ENCODE measurements at regions not wholly inside any gene's neighbourhood (a gene's known extent, or its start where the extent isn't known, plus 50 kb on each side); places are given as distances from the start of the nearest gene placed in this dataset.

DNA sequence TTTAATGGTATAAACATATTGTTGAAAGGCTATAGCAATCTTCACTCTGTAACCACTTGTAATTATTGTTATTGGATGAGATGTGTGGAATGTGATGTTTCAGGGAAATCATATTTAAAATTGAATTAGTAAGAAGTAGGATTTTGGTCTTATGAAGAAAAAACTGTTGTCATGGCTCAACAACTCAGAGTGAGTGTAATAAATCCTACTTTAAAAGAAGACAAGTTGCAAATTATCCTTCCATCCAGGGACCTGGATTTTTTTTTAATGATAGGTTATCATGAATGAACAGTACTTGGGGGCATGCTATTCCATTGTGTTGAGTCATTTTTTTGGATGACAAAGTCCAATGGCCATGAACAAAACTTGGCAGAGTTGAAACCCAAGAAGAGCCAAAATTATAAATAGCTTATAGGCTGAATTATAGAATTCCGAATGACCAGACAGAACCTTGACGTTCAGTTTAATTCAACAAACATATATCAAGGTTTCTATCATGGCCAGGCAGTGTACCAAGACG is 625.5 kb upstream of the ZNF717 start:
- no peak for DNase-seq (ENCODE audit: low spot score)

- DNase-seq (ENCODE audit: low spot score) = no peak
Observed at GRCh38 chr3:76415384-76415783, 624.5 kb upstream of the ROBO2 start.

DNA sequence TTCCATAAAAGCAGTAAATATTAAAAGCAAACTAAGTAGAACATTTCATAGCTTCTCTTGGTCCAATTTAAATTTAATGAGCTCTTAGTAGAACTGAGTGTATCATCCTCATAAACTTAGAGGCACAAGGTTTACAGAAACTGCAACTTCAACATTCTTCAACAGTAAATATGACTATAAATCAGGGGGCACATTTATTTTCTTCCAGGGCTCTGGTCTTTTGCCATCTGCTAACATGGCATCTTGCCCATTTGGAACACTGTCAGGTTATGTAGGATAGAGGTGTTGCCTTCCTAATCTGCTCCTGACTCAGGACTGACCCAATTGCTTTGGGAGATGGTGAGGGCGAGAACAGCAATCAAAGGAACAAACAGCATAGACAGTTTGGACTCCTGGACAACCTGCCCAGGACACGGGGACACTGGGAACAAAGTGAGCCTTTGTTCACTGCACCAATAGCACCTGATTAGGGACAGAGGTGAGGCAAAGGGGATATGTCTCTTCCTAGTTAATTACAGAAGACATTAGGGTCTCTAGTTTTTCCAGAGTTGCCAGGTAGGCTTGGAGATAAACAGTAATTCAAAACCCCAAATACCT is 610.2 kb upstream of the ROBO2 start:
- no peak for DNase-seq (ENCODE audit: low spot score)

- DNase-seq (ENCODE audit: low spot score) = no peak
Observed at GRCh38 chr3:76432396-76432795, 607.5 kb upstream of the ROBO2 start.

DNA sequence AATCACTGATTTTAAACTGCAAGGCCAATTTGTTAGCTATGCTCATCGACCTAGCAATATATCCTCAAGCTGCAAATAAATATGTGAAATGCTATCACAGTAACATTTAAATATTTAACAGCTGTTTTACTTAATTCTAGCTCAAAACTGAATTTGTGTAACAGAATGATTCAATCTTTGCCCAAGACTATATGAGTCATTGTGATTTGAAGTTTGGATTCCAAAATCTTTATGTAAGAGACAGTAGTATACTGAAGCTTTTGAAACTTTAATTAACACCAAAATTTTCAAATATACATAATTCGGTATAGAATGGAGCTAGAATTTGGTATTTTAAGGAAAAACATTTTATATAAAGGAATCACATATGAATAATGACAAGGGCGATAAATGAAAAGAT is 603.0 kb upstream of the ROBO2 start:
- DNase-seq (ENCODE audit: low spot score) = no peak

DNA sequence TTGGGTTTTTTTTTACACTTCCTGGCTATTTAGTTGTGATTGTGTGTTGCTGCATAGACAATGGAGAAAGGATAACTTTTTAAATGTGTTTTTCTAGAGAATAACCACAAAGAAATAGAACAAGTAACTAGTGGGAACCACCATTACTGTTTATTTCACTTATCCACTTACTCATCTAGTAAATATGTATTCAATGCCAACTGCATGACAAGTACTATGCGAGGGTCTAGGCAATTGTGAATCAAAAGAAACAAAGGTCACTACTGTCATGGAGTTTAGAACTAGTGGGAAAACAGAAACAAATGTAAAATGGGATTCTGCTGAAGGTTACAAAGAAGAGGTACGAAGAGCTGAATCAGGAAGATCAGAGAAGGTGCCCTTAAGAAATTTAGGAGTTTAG is 600.9 kb upstream of the ROBO2 start:
- DNase-seq (ENCODE audit: low spot score) = no peak

GRCh38 chr3:76442374-76442915 is 597.5 kb upstream of the ROBO2 start:
- no peak for DNase-seq (ENCODE audit: low spot score)

DNA sequence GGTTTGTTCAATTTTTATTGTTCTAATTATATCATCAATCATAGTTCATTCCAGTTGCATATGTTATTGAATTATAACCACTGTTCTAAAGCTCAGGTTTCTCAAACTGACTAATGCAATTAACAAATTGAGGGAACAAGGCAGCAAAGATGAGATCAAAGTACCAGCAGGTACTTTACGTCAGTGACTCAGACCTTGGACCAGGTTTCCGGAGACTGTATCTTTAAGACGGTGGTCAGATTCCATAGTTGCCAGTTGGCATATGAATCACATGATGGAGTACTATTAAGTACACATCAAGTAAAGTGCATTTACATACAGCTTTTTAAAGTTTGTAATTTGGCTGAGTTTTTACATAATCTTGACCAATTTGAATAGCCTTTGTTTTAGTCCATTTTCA is 583.6 kb upstream of the ROBO2 start:
- DNase-seq (ENCODE audit: low spot score) = no peak

DNA sequence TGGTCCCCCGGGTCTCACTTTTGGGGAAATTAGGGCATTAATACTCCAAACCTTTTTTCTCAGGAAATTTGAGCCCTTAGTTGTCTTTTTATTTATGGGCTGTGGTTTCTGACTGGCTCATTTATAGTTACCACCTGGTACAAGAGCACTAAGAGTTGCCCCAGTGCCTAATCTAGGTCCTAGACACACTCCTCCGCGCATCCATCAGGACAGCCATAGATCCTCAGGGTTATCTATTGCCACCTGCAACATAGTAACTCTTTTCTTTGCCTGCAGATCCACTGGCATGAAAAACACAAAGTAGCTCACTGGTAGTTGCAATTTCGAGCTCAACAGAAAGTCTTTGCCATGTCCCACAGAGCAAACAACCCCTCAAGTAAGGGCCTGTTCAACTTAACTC is 576.4 kb upstream of the ROBO2 start:
- DNase-seq (ENCODE audit: low spot score) = no peak

DNA sequence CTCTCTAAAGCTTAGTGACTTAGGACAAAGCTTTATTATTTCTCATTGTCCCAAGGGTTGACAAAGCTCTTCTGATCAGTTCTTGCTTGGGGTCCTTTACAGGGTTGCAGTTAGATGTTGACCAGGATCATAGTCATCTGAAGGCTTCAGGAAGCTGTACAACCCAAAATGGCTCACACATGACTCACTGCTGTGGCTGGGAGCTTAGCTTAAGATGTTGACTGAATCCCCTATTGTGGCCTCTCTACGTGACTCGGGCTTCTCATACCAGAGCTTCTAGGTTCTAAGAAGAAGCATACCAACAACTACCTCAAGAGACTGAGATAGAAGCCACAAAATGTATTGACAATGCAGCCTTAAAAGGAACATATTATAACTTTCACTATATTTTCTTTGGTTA is 569.6 kb upstream of the ROBO2 start:
- no peak for DNase-seq (ENCODE audit: low spot score)

GRCh38 chr3:76474632-76475031 is 565.3 kb upstream of the ROBO2 start:
- DNase-seq (ENCODE audit: low spot score) = no peak

DNA sequence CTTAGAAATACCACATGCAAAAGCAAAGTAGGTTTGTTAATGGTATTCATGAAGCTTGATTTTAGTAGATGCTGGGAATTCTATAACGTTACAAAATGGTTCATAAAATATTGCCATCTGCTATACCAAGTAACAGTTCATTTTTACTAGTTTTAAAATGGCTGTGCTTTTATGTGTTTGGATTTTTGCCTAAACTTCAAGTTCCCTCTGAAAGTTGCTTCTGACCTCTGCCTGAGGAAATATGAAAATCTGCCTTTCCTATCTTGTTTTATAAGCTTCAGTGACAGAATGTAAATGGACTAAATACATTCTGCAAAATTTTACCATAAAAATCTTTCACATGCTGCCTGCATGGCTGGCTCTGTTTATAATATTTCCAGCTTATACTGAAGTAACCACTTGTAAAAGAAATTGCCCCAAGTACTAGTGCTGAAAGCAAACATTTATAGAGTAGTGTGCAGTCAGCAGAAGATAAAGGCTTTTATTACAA is 560.7 kb upstream of the ROBO2 start:
- no peak for DNase-seq (ENCODE audit: low spot score)

DNA sequence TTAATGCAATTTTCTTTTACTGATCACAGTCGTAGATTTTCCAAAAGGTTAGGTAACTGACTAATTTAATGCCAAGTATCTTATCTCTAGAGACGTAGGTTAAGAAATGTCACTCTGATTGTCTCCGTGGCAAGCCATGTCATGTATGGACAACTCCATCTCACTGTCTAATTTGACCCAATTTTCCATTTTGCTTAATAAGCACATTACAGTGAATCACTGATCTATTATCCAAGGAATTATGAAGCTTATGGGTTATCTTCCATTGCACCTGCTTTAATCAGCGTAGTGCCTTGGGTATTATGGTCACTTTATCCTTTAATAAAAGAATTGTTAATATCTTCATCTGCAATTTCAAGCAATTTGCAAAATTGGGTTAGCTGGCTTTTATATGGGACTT is 557.4 kb upstream of the ROBO2 start:
- DNase-seq (ENCODE audit: low spot score) = no peak

DNA sequence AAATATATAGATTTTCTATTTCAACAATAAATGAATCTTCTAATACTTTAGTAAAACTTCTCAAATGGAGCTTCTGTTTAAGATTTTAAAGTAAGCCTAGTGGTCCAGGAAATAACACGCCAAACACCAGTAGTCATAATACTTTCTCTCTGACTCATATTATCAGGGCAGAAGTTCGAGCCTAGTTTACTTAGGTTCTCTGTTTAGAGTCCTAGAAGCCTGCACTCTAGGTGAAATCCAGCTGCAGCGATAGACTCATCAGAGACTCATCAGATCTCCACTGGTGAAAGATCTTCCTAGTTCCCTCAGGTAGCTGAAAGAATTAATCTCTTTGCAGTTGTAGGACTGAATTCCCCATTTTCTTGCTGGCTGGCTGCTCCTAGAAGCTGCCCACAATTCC is 552.5 kb upstream of the ROBO2 start:
- no peak for DNase-seq (ENCODE audit: low spot score)

- DNase-seq (ENCODE audit: low spot score) = no peak
Observed at GRCh38 chr3:76490064-76490463, 549.8 kb upstream of the ROBO2 start.

DNA sequence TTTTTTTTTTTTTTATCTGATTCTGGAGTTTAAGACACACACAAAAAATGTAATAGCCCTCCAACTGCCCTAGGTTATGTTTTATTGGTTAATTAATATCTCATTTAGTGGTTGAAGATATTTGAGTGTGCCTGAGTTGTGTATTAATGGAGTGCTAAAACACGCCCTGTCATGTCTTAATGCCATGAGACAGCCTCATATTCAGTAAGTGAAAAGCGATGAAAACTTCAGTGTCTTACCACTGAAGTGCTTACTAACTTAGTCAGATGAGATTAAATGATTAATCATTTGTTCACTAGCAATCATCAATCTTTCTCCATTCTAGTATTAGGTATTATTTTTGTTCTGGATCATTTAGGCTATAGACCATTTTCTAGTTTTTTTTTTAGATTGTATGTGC is 544.7 kb upstream of the ROBO2 start:
- DNase-seq (ENCODE audit: low spot score) = no peak

GRCh38 chr3:76497636-76498035 is 542.3 kb upstream of the ROBO2 start:
- no peak for DNase-seq (ENCODE audit: low spot score)

GRCh38 chr3:76500746-76501275 is 539.1 kb upstream of the ROBO2 start:
- no peak for DNase-seq (ENCODE audit: low spot score)

DNA sequence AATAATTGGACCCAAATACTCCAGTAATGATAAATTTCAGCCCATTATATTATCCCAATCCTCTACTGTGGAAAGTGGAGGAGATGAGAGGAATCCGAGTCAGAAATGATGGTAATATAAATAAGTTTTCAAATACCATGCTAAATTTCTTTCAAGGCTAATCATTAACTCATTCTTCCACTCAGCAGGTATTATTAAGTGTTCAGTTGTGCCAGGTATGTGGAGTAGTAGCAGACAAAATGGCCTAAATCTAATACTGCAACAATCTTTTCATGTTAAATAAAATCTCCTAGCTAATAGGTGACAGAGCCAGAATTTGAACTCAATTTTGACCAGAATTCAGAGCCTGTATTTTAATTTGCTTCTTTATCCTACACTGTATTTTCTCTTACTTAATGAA is 538.6 kb upstream of the ROBO2 start:
- no peak for DNase-seq (ENCODE audit: low spot score)

GRCh38 chr3:76502076-76502475 is 537.8 kb upstream of the ROBO2 start:
- DNase-seq (ENCODE audit: low spot score) = no peak

GRCh38 chr3:76505202-76505845 is 534.6 kb upstream of the ROBO2 start:
- no peak for DNase-seq (ENCODE audit: low spot score)

GRCh38 chr3:76509179-76509830 is 530.6 kb upstream of the ROBO2 start:
- no peak for DNase-seq (ENCODE audit: low spot score)

Measured in HT-29 (cell line).